ENCODE measurements at regions not wholly inside any gene's neighbourhood (a gene's known extent, or its start where the extent isn't known, plus 50 kb on each side); places are given as distances from the start of the nearest gene placed in this dataset.

- FAIRE-seq (no peak), ATAC-seq (no peak), DNase-seq (ENCODE audit: low spot score) (no peak)
- Histone ChIP-seq H3K27ac (ENCODE audit: extremely low read length, insufficient read depth, low read length) (no peak overlapping the region), H3K4me3 (replicated peaks in 1 of 3; ENCODE audit: insufficient read depth in 1 of 3, low read depth in 2 of 3, low read length in 3 of 3) (no peak overlapping the region), H2AFZ (ENCODE audit: low read length) (no peak overlapping the region), H3K4me2 (ENCODE audit: low read depth, low read length) (no peak overlapping the region), H3K9me3 (ENCODE audit: low read length) (no peaks in the 10 kb centered on the region), H3K9ac (ENCODE audit: insufficient read depth, low read depth, low read length) (no peak overlapping the region), H3K4me1 (ENCODE audit: insufficient read depth, low read length) (no peaks in the 10 kb centered on the region), H3K36me3 (replicated peaks in 1 of 2; ENCODE audit: control insufficient read depth in 1 of 2, insufficient read depth in 2 of 2, low read length in 2 of 2) (no peaks in the 10 kb centered on the region), H3K27me3 (ENCODE audit: control insufficient read depth in 1 of 2, insufficient read depth in 2 of 2, low read length in 2 of 2) (peaks cover 0 to 32% of the 10 kb centered on the region in 2 experiments; a peak in 2 of 5 replicates), H4K20me1 (ENCODE audit: insufficient read depth, low read length) (no peaks in the 10 kb centered on the region), H3K79me2 (ENCODE audit: insufficient read depth, low read length) (no peaks in the 10 kb centered on the region)
- ChIA-PET POLR2A (no interaction called here), CTCF (ENCODE audit: low intra/inter-chr PET ratio, low total read pairs) (no interaction called here)
- intact Hi-C loops (cut with micrococcal nuclease; ENCODE audit: unreplicated experiment), result no loop called here
- WGBS (ENCODE audit: low lambda C conversion rate), result 5% methylated on average over 10 of the region's 10 CpGs
- BruUV-seq (replicated peaks), result no TSS peak
- in situ Hi-C loops (cut with HindIII; ENCODE audit: extremely low pct_ligation_motif_present, low pct_unique_long_range_greater_than_20kb), result no loop called here
- TF ChIP-seq GRHL1 (CRISPR knock-in tag; conservative IDR thresholded peaks at IDR 0.05) (no peak), ZBTB7A (CRISPR knock-in tag; IDR thresholded peaks at IDR 0.05) (no peak), ZNF746 (CRISPR knock-in tag; IDR thresholded peaks at IDR 0.05) (no peak), NRL (CRISPR knock-in tag; IDR thresholded peaks at IDR 0.05; ENCODE audit: borderline replicate concordance) (no peak), NFIC (IDR thresholded peaks at IDR 0.05; ENCODE audit: low read length) (no peak), ZNF780A (CRISPR knock-in tag; IDR thresholded peaks at IDR 0.05) (no peak), CEBPZ (IDR thresholded peaks at IDR 0.05; ENCODE audit: low read length) (no peak), ZBTB25 (CRISPR knock-in tag; IDR thresholded peaks at IDR 0.05) (no peak), NCOA1 (CRISPR knock-in tag; IDR thresholded peaks at IDR 0.05) (no peak), ZNF576 (CRISPR knock-in tag; IDR thresholded peaks at IDR 0.05) (no peak), ZNF572 (CRISPR knock-in tag; IDR thresholded peaks at IDR 0.05) (no peak), POLR2AphosphoS2 (IDR thresholded peaks at IDR 0.05; ENCODE audit: low read depth, low read length) (no peak), HDAC2 (CRISPR knock-in tag; IDR thresholded peaks at IDR 0.05) (no peak), ZSCAN20 (CRISPR knock-in tag; IDR thresholded peaks at IDR 0.05; ENCODE audit: borderline replicate concordance) (no peak)
- TF ChIP-seq, protein P1, sequence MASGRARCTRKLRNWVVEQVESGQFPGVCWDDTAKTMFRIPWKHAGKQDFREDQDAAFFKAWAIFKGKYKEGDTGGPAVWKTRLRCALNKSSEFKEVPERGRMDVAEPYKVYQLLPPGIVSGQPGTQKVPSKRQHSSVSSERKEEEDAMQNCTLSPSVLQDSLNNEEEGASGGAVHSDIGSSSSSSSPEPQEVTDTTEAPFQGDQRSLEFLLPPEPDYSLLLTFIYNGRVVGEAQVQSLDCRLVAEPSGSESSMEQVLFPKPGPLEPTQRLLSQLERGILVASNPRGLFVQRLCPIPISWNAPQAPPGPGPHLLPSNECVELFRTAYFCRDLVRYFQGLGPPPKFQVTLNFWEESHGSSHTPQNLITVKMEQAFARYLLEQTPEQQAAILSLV (CRISPR knock-in tag; IDR thresholded peaks at IDR 0.05; ENCODE audit: borderline replicate concordance), result no peak
- TF ChIP-seq, protein P2, sequence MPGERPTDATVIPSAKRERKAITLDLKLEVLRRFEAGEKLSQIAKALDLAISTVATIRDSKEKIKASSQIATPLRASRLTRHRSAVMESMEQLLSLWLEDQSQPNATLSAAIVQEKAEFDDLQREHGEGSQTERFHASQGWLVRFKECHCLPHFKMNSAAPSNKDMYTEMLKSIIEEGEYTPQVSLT (CRISPR knock-in tag; IDR thresholded peaks at IDR 0.05; ENCODE audit: borderline replicate concordance, low read depth), result no peak
These were observed 301.2 kb downstream of the LRFN2 start for GRCh38 chr6:40285996-40286395.
